Gastrocnemius medialis (tissue), 4 donors: ENCODE measurements at regions not wholly inside any gene's neighbourhood (a gene's known extent, or its start where the extent isn't known, plus 50 kb on each side); places are given as distances from the start of the nearest gene placed in this dataset.

Source experiments
- CTCF ChIP-seq, 5 experiments: fragments of 450-650 bp in 3 of 5; fragments of 200-600 bp in 2 of 5; sonication (generic) in 2 of 5; IDR thresholded peaks in 4 of 5; conservative IDR thresholded peaks in 1 of 5; 1 replicate in 4 of 5; 2 replicates in 1 of 5; pipeline ENCODE4 v1.5.1; 2016 to 2019; ENCODE audit warnings: antibody characterized with exemption in 5 of 5, mild to moderate bottlenecking in 3 of 5, moderate library complexity in 3 of 5
- POLR2A ChIP-seq, 2 donors: fragments of 450-650 bp; IDR thresholded peaks; one replicate each; pipeline ENCODE4 v1.6.1; 2017; ENCODE audit warnings: antibody characterized with exemption in 2 of 2, mild to moderate bottlenecking in 2 of 2, moderate library complexity in 2 of 2

- no peak for TF ChIP-seq CTCF (IDR thresholded peaks at IDR 0.05 in 4 of 5, conservative IDR thresholded peaks at IDR 0.05 in 1 of 5)
- TF ChIP-seq POLR2A (IDR thresholded peaks at IDR 0.05) = no peak
Measured at GRCh38 chr10:2282202-2282601, 544.9 kb upstream of the ADARB2 start.
